AG09319 (cell line): ENCODE measurements at regions not wholly inside any gene's neighbourhood (a gene's known extent, or its start where the extent isn't known, plus 50 kb on each side); places are given as distances from the start of the nearest gene placed in this dataset.

Experiments
- DNase-seq: peaks from one replicate; pipeline ENCODE4 v3.0.0-alpha.2; 2010; ENCODE audit warnings: low read depth; ENCODE audit errors: extremely low read depth
- CTCF ChIP-seq: IDR thresholded peaks from 2 replicates; pipeline ENCODE4 v1.5.1; 2011; ENCODE audit warnings: low read depth, mild to moderate bottlenecking, inconsistent platforms, low read length, moderate library complexity

GRCh38 chr4:10253765-10254164 is 137.2 kb upstream of the WDR1 start:
- TF ChIP-seq CTCF = no peak
- DNase-seq = no peak

GRCh38 chr4:10245751-10246150 is 129.2 kb upstream of the WDR1 start:
- no peak for DNase-seq
- TF ChIP-seq CTCF = no peak

- no peak for DNase-seq
- no peak for TF ChIP-seq CTCF
Observed at GRCh38 chr4:10243856-10244255, 127.3 kb upstream of the WDR1 start.

GRCh38 chr4:10240691-10241090 is 124.1 kb upstream of the WDR1 start:
- TF ChIP-seq CTCF = no peak
- DNase-seq = no peak

- TF ChIP-seq CTCF = no peak
- no peak for DNase-seq
Observed at GRCh38 chr4:10239982-10240654, 123.5 kb upstream of the WDR1 start.

- no peak for DNase-seq
- TF ChIP-seq CTCF = no peak
Observed at GRCh38 chr4:10237131-10237530, 120.5 kb upstream of the WDR1 start.

- DNase-seq = no peak
- TF ChIP-seq CTCF = no peak
Observed at GRCh38 chr4:10232114-10232513, 115.5 kb upstream of the WDR1 start.
